ENCODE measurements at regions not wholly inside any gene's neighbourhood (a gene's known extent, or its start where the extent isn't known, plus 50 kb on each side); places are given as distances from the start of the nearest gene placed in this dataset.

DNA sequence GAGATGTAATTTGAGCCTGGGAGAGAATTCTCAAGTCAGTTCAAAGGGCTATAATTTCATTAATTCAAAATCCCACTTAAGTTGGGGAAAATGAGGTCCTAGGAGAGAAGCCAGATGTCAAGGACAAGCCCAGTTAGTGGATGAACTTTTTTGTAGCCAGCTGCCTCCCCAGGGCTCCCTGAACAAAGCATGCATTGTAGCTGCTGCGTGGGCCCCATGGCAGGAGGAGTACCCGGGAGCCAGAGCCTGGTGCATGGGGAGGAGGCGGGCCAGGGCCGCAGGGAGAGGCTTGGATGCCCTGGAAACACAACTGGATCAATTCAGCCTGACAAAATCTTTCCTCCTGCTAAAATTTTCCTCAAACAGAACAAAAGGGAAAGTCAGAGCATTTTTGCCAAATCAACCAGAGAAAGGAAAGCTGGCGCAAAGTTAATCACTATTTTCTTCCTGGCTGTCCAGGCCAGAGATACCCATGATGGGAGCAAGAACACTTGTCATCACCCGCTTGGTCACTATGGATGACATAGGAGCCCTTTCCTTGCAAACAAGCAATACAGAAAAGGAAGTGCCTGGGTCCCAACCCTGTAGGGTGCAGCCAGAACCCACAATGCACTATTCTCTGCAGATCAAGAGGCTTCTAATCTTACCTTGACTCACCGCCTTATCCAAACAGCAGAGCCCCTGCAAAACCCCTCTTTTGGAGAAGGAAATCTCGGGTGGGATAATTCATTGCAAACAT is 248.1 kb upstream of the RAB4A start:
- ATAC-seq (ENCODE audit: low FRiP score in 2 of 2): no peak
- no peaks in the 10 kb centered on the region for H3K9me3 ChIP-seq
- whole genome bisulfite sequencing, 2 donors: 79 to 85% methylated on average over 8 of the region's 8 CpGs
- TF ChIP-seq, protein P1, sequence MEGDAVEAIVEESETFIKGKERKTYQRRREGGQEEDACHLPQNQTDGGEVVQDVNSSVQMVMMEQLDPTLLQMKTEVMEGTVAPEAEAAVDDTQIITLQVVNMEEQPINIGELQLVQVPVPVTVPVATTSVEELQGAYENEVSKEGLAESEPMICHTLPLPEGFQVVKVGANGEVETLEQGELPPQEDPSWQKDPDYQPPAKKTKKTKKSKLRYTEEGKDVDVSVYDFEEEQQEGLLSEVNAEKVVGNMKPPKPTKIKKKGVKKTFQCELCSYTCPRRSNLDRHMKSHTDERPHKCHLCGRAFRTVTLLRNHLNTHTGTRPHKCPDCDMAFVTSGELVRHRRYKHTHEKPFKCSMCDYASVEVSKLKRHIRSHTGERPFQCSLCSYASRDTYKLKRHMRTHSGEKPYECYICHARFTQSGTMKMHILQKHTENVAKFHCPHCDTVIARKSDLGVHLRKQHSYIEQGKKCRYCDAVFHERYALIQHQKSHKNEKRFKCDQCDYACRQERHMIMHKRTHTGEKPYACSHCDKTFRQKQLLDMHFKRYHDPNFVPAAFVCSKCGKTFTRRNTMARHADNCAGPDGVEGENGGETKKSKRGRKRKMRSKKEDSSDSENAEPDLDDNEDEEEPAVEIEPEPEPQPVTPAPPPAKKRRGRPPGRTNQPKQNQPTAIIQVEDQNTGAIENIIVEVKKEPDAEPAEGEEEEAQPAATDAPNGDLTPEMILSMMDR (IDR thresholded peaks at IDR 0.05): no peak
- H3K4me3 ChIP-seq: no peak overlapping the region
- no peaks in the 10 kb centered on the region for H3K27me3 ChIP-seq
- H3K27ac ChIP-seq: no peak overlapping the region
- peaks cover 9 to 27% (median 22%) of the 10 kb centered on the region in 4 donors for H3K4me1 ChIP-seq
- peak in 1 of 2 donors; percentile 46 for DNase-seq
- H3K36me3 ChIP-seq: no peaks in the 10 kb centered on the region

DNA sequence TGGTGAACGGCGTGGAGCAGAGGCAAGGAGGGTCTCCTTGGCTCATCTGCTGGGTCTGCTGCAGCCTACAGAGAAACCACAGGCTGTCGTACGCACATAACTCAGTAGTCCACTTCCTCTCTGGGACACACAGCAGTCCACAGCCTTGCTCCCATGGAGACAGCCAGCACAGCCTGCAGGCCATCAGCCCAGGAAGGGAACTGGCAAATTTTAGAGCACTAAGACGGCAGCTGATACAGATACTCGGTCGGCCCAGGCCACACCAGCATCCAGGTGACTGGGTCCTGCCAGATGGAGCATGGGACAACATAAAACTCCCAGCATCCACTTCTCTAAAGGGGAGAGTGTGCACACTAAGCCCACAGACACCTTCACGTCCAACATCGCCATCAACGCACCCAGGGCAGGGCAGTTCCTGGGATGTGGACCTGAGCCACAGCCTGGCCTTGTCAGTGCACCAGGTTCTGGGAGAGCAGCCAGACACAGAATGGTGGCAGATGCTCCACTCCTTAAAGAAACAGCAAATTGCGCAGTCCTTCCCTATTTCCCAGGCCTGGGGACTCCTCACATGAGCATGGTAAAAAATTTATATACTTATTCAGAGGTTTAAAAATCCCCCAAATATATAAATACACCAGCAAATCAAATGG is 247.1 kb upstream of the RAB4A start:
- H3K27ac ChIP-seq: peak overlapping the region in 1 of 4 donors; percentile 65
- no peaks in the 10 kb centered on the region for H3K27me3 ChIP-seq
- no peaks in the 10 kb centered on the region for H3K36me3 ChIP-seq
- TF ChIP-seq POLR2A (IDR thresholded peaks at IDR 0.05) (no peak), POLR2AphosphoS5 (IDR thresholded peaks at IDR 0.05) (no peak), EP300 (IDR thresholded peaks at IDR 0.05) (no peak)
- TF ChIP-seq, protein P1 (IDR thresholded peaks at IDR 0.05): no peak
- no peaks in the 10 kb centered on the region for H3K9me3 ChIP-seq
- 71 to 81% methylated on average over 6 to 11 of the region's 11 CpGs for WGBS, 2 donors
- H3K4me3 ChIP-seq: no peak overlapping the region
- DNase-seq (peak in 1 of 2 donors; percentile 67), ATAC-seq (ENCODE audit: low FRiP score in 2 of 2) (peak; percentile 39 to 54)
- H3K4me1 ChIP-seq: peaks cover 11 to 30% (median 24%) of the 10 kb centered on the region in 4 donors

DNA sequence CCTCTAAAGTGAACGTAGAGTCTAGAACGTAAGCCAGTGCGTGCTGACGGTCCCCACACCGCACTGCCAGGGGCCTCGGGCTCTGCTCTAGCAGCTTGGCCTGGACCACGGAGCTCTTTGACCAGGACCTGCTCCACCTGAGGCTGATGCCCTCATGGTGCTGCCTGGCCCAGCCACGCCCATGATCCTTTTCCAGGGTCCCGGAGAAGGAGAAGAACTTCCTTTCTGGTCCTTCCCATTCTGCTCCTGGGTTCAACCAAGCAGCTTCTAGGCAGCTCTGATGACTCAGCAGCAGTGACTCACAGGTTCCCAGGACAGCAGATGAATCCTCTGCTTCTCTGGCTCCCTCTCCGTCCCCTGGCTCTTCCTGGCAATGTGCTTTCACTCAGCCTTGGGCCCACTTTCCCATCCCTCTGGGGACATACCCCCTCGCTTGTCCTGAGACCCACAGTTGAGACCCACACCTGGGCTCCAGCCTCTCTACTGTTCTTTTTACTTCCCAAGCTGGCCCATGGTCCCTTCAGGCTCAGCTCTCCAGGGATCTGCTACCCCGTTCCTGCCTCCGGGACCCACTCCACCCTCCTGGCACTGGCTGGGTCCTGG is 246.3 kb upstream of the RAB4A start:
- DNase-seq: peak; percentile 36 to 86
- Histone ChIP-seq H3K27me3 (no peaks in the 10 kb centered on the region), H3K4me1 (peaks cover 11 to 30% (median 24%) of the 10 kb centered on the region in 4 donors), H3K36me3 (no peaks in the 10 kb centered on the region), H3K9me3 (no peaks in the 10 kb centered on the region), H3K27ac (peak overlapping the region in 2 of 4 donors; percentile 9 to 65), H3K4me3 (no peak overlapping the region)
- TF ChIP-seq, protein P1 (IDR thresholded peaks at IDR 0.05): no peak
- TF ChIP-seq EP300 (IDR thresholded peaks at IDR 0.05) (no peak), POLR2AphosphoS5 (IDR thresholded peaks at IDR 0.05) (no peak), POLR2A (IDR thresholded peaks at IDR 0.05) (no peak)
- WGBS, 2 donors: 84 to 90% methylated on average over 9 to 13 of the region's 13 CpGs
- peak; percentile 27 to 88 for ATAC-seq (ENCODE audit: low FRiP score in 2 of 2)

DNA sequence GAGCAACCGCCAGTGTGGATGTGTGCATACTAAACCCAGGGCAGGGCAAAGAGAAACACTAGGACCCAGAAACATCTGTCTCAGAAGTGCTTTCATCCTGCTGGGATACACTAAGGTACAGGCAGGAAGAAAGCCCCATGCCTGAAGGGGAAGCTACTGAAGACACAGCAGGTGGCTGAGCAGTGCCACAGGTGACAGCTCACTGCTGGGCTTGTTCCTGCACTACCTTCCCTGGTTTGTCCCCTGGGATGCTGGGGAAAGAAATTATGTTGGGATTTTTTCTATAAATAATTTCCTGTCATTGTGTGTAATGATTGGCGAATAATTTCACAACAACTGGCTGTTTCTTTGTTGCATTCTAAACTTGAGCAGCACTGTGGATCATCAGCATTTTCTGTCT is 245.3 kb upstream of the RAB4A start:
- peaks cover 11 to 25% (median 21%) of the 10 kb centered on the region in 4 donors for H3K4me1 ChIP-seq
- no peak for TF ChIP-seq POLR2AphosphoS5 (IDR thresholded peaks at IDR 0.05)
- no peak for TF ChIP-seq POLR2A (IDR thresholded peaks at IDR 0.05)
- TF ChIP-seq, protein P1 (IDR thresholded peaks at IDR 0.05): no peak
- TF ChIP-seq EP300 (IDR thresholded peaks at IDR 0.05): no peak
- ATAC-seq (ENCODE audit: low FRiP score in 2 of 2): no peak
- no peaks in the 10 kb centered on the region for H3K9me3 ChIP-seq
- peak overlapping the region in 1 of 4 donors; percentile 85 for H3K27ac ChIP-seq
- H3K27me3 ChIP-seq: no peaks in the 10 kb centered on the region
- no peak for DNase-seq
- H3K4me3 ChIP-seq: no peak overlapping the region
- 82 to 89% methylated on average over 1 to 2 of the region's 2 CpGs for WGBS, 2 donors
- no peaks in the 10 kb centered on the region for H3K36me3 ChIP-seq

All from upper lobe of left lung (tissue), 6 donors.